ENCODE measurements at regions not wholly inside any gene's neighbourhood (a gene's known extent, or its start where the extent isn't known, plus 50 kb on each side); places are given as distances from the start of the nearest gene placed in this dataset.

DNA sequence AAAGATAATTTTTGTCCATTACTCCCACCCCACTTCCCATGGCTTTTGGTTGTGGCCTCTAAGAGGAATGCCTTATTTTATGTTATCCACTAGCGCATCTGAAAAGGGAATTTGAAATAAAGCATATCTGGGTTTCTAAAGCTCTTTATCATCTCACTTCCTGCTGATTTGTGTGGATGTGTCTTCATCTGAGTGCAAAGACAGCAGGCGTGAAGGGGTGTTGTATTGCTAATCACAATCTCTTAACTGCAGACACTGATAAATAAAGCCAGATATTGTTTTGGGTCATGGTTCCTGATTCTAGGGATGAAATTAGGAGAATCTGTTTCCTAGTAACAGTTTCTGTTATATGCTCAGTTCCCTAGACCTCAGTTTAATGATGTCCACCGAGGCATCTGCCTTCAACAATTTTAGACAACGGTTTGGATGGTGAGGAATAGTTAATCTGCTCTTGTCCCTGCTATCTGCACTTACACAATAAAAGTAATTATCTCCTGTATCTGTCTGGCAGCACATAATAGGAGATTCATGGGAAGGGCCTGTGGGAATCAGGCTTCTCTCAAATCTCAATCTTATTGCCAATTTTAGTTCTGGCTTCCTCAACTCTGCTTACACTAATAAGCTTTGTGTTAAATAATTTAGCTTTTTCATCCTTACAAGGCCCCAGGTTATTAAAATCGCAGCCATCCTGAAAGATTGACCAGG is 517.9 kb upstream of the ATXN8OS start:
- 88% methylated on average over 5 of the region's 5 CpGs; no CpG with 5 or more reads in 1 of the 2 experiments for WGBS, 2 experiments (ENCODE audit: extremely low coverage in 1 of 2, insufficient coverage in 1 of 2, insufficient read length in 1 of 2, insufficient replicate concordance in 2 of 2, low coverage in 1 of 2, low lambda C conversion rate in 2 of 2, missing lambda C conversion rate in 1 of 2)
- Histone ChIP-seq H3K4ac (replicated peaks; ENCODE audit: insufficient read length, low read depth, low read length) (no peak overlapping the region), H2BK120ac (replicated peaks; ENCODE audit: low read depth, low read length) (no peak overlapping the region), H3K9ac (replicated peaks in 1 of 4; ENCODE audit: extremely low read depth in 1 of 4, low read depth in 3 of 4, low read length in 3 of 4) (no peak overlapping the region), H2AK5ac (ENCODE audit: low read depth, low read length) (no peak overlapping the region), H3K4me1 (replicated peaks in 1 of 4; ENCODE audit: control insufficient read depth in 3 of 4, insufficient read depth in 4 of 4, low read length in 3 of 4) (no peaks in the 10 kb centered on the region), H4K5ac (ENCODE audit: insufficient read length, low read depth, low read length) (no peak overlapping the region), H2AFZ (ENCODE audit: low read length) (no peak overlapping the region), H3K27me3 (replicated peaks in 1 of 4; ENCODE audit: control insufficient read depth in 3 of 4, extremely low read depth in 1 of 4, insufficient read depth in 3 of 4, low read length in 3 of 4) (no peaks in the 10 kb centered on the region), H3K18ac (ENCODE audit: extremely low read depth, low read length) (no peak overlapping the region), H4K20me1 (replicated peaks in 1 of 2; ENCODE audit: control insufficient read depth in 1 of 2, insufficient read depth in 2 of 2, low read length in 2 of 2) (no peaks in the 10 kb centered on the region), H3K4me2 (ENCODE audit: insufficient read depth in 1 of 2, low read depth in 2 of 2, low read length in 2 of 2) (no peak overlapping the region), H3K4me3 (ENCODE audit: extremely low read depth in 1 of 4, insufficient read depth in 2 of 4, low read depth in 3 of 4, low read length in 4 of 4) (no peak overlapping the region), H2BK12ac (ENCODE audit: low read depth, low read length) (no peak overlapping the region), H2BK20ac (ENCODE audit: low read length) (no peak overlapping the region), H3K23ac (ENCODE audit: insufficient read length) (no peak overlapping the region), H3K14ac (ENCODE audit: insufficient read length) (no peak overlapping the region), H3K79me2 (ENCODE audit: control insufficient read depth in 1 of 2, insufficient read depth in 2 of 2, low read length in 2 of 2) (no peaks in the 10 kb centered on the region), H4K8ac (ENCODE audit: extremely low read depth, insufficient read depth, low read length) (no peak overlapping the region), H3K9me3 (ENCODE audit: insufficient read depth in 2 of 2, low read depth in 1 of 2, low read length in 1 of 2) (no peaks in the 10 kb centered on the region), H3K27ac (ENCODE audit: low read depth, low read length) (no peak overlapping the region), H2BK5ac (ENCODE audit: low read depth, low read length) (no peak overlapping the region), H3K23me2 (ENCODE audit: low read depth, low read length) (no peaks in the 10 kb centered on the region), H3K79me1 (ENCODE audit: low read depth, low read length) (no peaks in the 10 kb centered on the region), H4K91ac (replicated peaks; ENCODE audit: insufficient read length, low read length) (no peak overlapping the region), H2BK15ac (ENCODE audit: low read length) (no peak overlapping the region), H3K36me3 (ENCODE audit: control insufficient read depth in 2 of 4, insufficient read depth in 4 of 4, low read length in 3 of 4) (no peaks in the 10 kb centered on the region), H3K56ac (replicated peaks; ENCODE audit: insufficient read length, low read depth, low read length) (no peak overlapping the region)
- FAIRE-seq (no peak), DNase-seq (ENCODE audit: low read depth in 1 of 2, low spot score in 2 of 2) (no peak)
- CTCF ChIA-PET (ENCODE audit: partially characterized antibody), result interaction anchor here (0.6 to 1.8 kb wide), 4 partner anchors 10 to 226 kb away, joined by 3 to 7 read pairs (median 4); no protein-coding TSS in a partner anchor
- POLR2A ChIA-PET (ENCODE audit: partially characterized antibody), result no interaction called here
- TF ChIP-seq, protein P1, sequence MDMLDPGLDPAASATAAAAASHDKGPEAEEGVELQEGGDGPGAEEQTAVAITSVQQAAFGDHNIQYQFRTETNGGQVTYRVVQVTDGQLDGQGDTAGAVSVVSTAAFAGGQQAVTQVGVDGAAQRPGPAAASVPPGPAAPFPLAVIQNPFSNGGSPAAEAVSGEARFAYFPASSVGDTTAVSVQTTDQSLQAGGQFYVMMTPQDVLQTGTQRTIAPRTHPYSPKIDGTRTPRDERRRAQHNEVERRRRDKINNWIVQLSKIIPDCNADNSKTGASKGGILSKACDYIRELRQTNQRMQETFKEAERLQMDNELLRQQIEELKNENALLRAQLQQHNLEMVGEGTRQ (IDR thresholded peaks at IDR 0.05; ENCODE audit: low read length), result no peak
- TF ChIP-seq ZNF274 (IDR thresholded peaks at IDR 0.05; ENCODE audit: borderline replicate concordance, extremely low read depth, low read length) (no peak), SIRT6 (IDR thresholded peaks at IDR 0.05; ENCODE audit: low read length) (no peak), TCF12 (IDR thresholded peaks at IDR 0.05; ENCODE audit: low read depth, low read length) (no peak), RNF2 (IDR thresholded peaks at IDR 0.05; ENCODE audit: borderline replicate concordance, low read depth, low read length, missing control alignments, poor library complexity, severe bottlenecking) (no peak), SAP30 (IDR thresholded peaks at IDR 0.05; ENCODE audit: insufficient read depth, insufficient replicate concordance, low read length) (no peak), POLR2AphosphoS5 (IDR thresholded peaks at IDR 0.05; ENCODE audit: low read depth, low read length) (no peak), CREB1 (IDR thresholded peaks at IDR 0.05) (no peak), SP4 (IDR thresholded peaks at IDR 0.05; ENCODE audit: low read length) (no peak), HDAC2 (IDR thresholded peaks at IDR 0.05; ENCODE audit: borderline replicate concordance in 1 of 2, low read depth in 2 of 2, low read length in 2 of 2) (no peak), RBBP5 (IDR thresholded peaks at IDR 0.05; ENCODE audit: borderline replicate concordance, low read depth, low read length) (no peak)
- TF ChIP-seq, protein P2, sequence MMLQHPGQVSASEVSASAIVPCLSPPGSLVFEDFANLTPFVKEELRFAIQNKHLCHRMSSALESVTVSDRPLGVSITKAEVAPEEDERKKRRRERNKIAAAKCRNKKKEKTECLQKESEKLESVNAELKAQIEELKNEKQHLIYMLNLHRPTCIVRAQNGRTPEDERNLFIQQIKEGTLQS (IDR thresholded peaks at IDR 0.05; ENCODE audit: insufficient read depth, low read depth, low read length), result no peak

Data from H1 (cell line).